ENCODE measurements at regions not wholly inside any gene's neighbourhood (a gene's known extent, or its start where the extent isn't known, plus 50 kb on each side); places are given as distances from the start of the nearest gene placed in this dataset.

DNA sequence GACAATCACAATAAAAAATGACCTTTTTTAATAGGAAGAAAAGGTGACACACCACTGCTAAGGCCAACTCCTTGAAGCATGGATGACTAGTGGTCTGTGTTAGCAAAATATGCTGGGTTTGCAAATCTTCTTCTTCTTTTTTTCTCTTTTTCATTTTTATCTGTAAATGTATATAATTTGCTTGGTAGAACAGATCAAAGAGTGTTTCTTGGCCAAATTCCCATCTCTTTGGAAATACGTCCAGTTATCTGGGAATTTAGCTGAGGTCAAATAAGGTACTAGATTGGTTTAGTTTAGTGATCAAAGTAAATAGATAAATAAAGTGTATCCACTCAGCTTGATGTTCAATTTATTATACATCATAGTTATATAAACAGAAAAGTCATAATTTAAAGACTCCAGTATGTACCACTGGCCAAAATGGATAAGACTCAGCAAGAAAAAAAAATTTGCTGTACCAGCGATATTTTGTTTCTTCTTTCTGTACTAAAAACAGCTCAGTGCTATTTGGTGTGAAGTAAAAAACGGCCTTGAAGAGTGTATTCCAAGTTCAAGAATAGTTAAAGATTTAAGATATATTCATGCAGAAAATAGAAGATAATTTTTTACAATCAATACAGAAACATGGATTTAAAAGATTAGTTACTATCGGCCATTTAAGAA, 738.6 kb upstream of the PIK3C3 start:
- FAIRE-seq (no peak), DNase-seq (no peak)
- no peak for TF ChIP-seq CTCF (IDR thresholded peaks at IDR 0.05; ENCODE audit: borderline replicate concordance, extremely low read depth, insufficient read depth)
- no peaks in the 10 kb centered on the region for H3K4me1 ChIP-seq (ENCODE audit: control insufficient read depth in 2 of 3, insufficient read depth in 2 of 3, low read depth in 1 of 3, low read length in 3 of 3)
- no peaks in the 10 kb centered on the region for H3K27me3 ChIP-seq (ENCODE audit: control insufficient read depth, insufficient read depth, low read length)
- intact Hi-C loops (cut with DNase I) = no loop called here
- H3K4me3 ChIP-seq (ENCODE audit: low read length in 3 of 3) = no peak overlapping the region
- H3K9me3 ChIP-seq (ENCODE audit: control insufficient read depth in 2 of 3, insufficient read depth in 1 of 3, low read length in 3 of 3) = no peaks in the 10 kb centered on the region
- H3K9ac ChIP-seq (ENCODE audit: low read length in 3 of 3) = no peak overlapping the region
- H3K27ac ChIP-seq (ENCODE audit: low read depth in 2 of 2, low read length in 2 of 2) = no peak overlapping the region
- no peaks in the 10 kb centered on the region for H3K36me3 ChIP-seq (ENCODE audit: control insufficient read depth in 2 of 3, insufficient read depth in 3 of 3, low read length in 3 of 3)

- intact Hi-C loops (cut with DNase I) = no loop called here
- H3K27me3 ChIP-seq (ENCODE audit: control insufficient read depth, insufficient read depth, low read length) = no peaks in the 10 kb centered on the region
- no peaks in the 10 kb centered on the region for H3K36me3 ChIP-seq (ENCODE audit: control insufficient read depth in 2 of 3, insufficient read depth in 3 of 3, low read length in 3 of 3)
- H3K4me3 ChIP-seq (ENCODE audit: low read length in 3 of 3) = no peak overlapping the region
- no peak overlapping the region for H3K9ac ChIP-seq (ENCODE audit: low read length in 3 of 3)
- no peaks in the 10 kb centered on the region for H3K9me3 ChIP-seq (ENCODE audit: control insufficient read depth in 2 of 3, insufficient read depth in 1 of 3, low read length in 3 of 3)
- DNase-seq = no peak
- H3K27ac ChIP-seq (ENCODE audit: low read depth in 2 of 2, low read length in 2 of 2) = no peak overlapping the region
- FAIRE-seq = no peak
- TF ChIP-seq CTCF (IDR thresholded peaks at IDR 0.05; ENCODE audit: borderline replicate concordance, extremely low read depth, insufficient read depth) = no peak
- no peaks in the 10 kb centered on the region for H3K4me1 ChIP-seq (ENCODE audit: control insufficient read depth in 2 of 3, insufficient read depth in 2 of 3, low read depth in 1 of 3, low read length in 3 of 3)
Observed at GRCh38 chr18:41207706-41208105, 747.3 kb upstream of the PIK3C3 start.

DNA sequence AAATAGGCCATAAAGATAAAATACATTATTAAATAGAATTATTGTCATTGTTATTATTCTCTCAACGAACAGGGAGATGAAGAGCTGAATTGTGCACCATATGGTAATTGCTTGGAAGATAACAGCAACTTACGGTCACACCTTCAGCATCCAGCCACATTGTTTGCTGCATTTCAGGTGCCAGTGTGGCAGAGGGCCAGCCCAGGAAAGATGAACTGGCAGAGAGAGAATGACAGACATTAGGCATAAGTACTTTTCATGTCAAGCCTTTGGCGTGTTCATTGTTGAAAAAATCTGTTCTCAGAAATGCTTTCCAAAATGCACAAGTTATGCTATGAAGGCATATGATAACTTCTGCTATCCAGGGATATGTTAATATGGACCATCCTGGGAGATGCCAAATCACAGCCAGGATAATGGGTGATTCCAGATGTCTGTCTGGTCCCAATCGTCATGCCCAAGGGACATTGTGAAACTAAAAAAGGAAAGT, 748.6 kb upstream of the PIK3C3 start:
- Histone ChIP-seq H3K4me3 (ENCODE audit: low read length in 3 of 3) (no peak overlapping the region), H3K9ac (ENCODE audit: low read length in 3 of 3) (no peak overlapping the region), H3K4me1 (ENCODE audit: control insufficient read depth in 2 of 3, insufficient read depth in 2 of 3, low read depth in 1 of 3, low read length in 3 of 3) (no peaks in the 10 kb centered on the region), H3K27ac (ENCODE audit: low read depth in 2 of 2, low read length in 2 of 2) (no peak overlapping the region), H3K27me3 (ENCODE audit: control insufficient read depth, insufficient read depth, low read length) (no peaks in the 10 kb centered on the region), H3K36me3 (ENCODE audit: control insufficient read depth in 2 of 3, insufficient read depth in 3 of 3, low read length in 3 of 3) (no peaks in the 10 kb centered on the region), H3K9me3 (ENCODE audit: control insufficient read depth in 2 of 3, insufficient read depth in 1 of 3, low read length in 3 of 3) (no peaks in the 10 kb centered on the region)
- intact Hi-C loops (cut with DNase I) = no loop called here
- no peak for TF ChIP-seq CTCF (IDR thresholded peaks at IDR 0.05; ENCODE audit: borderline replicate concordance, extremely low read depth, insufficient read depth)
- FAIRE-seq = no peak
- no peak for DNase-seq

DNA sequence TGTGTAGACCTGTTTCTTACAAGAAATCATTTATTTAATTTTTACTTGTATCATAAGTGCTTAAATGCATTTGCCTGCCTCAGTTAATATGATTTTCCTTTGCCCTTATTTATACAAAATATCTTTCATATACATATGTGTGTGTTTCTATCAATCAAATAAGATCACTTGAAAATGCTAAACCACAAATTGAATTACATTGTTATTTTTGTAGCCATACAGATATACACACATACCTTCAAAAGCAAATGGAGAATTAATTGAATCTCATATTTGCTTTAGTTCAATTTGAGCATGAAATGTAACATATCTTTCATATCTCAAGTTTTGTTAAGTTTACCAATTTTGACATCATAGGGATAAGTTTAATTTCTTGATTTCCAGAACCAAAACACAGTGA, 755.8 kb upstream of the PIK3C3 start:
- Histone ChIP-seq H3K9ac (ENCODE audit: low read length in 3 of 3) (no peak overlapping the region), H3K36me3 (ENCODE audit: control insufficient read depth in 2 of 3, insufficient read depth in 3 of 3, low read length in 3 of 3) (no peaks in the 10 kb centered on the region), H3K27ac (ENCODE audit: low read depth in 2 of 2, low read length in 2 of 2) (no peak overlapping the region), H3K4me3 (ENCODE audit: low read length in 3 of 3) (no peak overlapping the region), H3K9me3 (ENCODE audit: control insufficient read depth in 2 of 3, insufficient read depth in 1 of 3, low read length in 3 of 3) (no peaks in the 10 kb centered on the region), H3K27me3 (ENCODE audit: control insufficient read depth, insufficient read depth, low read length) (no peaks in the 10 kb centered on the region), H3K4me1 (ENCODE audit: control insufficient read depth in 2 of 3, insufficient read depth in 2 of 3, low read depth in 1 of 3, low read length in 3 of 3) (no peaks in the 10 kb centered on the region)
- intact Hi-C loops (cut with DNase I) = no loop called here
- DNase-seq = no peak
- FAIRE-seq = no peak
- no peak for TF ChIP-seq CTCF (IDR thresholded peaks at IDR 0.05; ENCODE audit: borderline replicate concordance, extremely low read depth, insufficient read depth)
